ENCODE measurements at regions not wholly inside any gene's neighbourhood (a gene's known extent, or its start where the extent isn't known, plus 50 kb on each side); places are given as distances from the start of the nearest gene placed in this dataset.

GRCh38 chr2:163987175-163987940 is 251.6 kb upstream of the FIGN start:
- H3K27ac ChIP-seq (ENCODE audit: control insufficient read depth, insufficient read depth, low read length): no peak overlapping the region
- H3K9me3 ChIP-seq (ENCODE audit: control insufficient read depth, low read depth, low read length): no peaks in the 10 kb centered on the region
- H3K4me1 ChIP-seq (ENCODE audit: control insufficient read depth, extremely low read depth, insufficient read depth, low read length): no peaks in the 10 kb centered on the region
- FAIRE-seq: no peak
- no peak for DNase-seq (ENCODE audit: low read depth, low spot score)
- no peak overlapping the region for H2AFZ ChIP-seq (ENCODE audit: control insufficient read depth, low read length)
- dilution Hi-C loops (cut with MboI; ENCODE audit: extremely low pct_ligation_motif_present, low sequenced_read_pairs): no loop called here
- TF ChIP-seq, protein P1, sequence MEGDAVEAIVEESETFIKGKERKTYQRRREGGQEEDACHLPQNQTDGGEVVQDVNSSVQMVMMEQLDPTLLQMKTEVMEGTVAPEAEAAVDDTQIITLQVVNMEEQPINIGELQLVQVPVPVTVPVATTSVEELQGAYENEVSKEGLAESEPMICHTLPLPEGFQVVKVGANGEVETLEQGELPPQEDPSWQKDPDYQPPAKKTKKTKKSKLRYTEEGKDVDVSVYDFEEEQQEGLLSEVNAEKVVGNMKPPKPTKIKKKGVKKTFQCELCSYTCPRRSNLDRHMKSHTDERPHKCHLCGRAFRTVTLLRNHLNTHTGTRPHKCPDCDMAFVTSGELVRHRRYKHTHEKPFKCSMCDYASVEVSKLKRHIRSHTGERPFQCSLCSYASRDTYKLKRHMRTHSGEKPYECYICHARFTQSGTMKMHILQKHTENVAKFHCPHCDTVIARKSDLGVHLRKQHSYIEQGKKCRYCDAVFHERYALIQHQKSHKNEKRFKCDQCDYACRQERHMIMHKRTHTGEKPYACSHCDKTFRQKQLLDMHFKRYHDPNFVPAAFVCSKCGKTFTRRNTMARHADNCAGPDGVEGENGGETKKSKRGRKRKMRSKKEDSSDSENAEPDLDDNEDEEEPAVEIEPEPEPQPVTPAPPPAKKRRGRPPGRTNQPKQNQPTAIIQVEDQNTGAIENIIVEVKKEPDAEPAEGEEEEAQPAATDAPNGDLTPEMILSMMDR (optimal IDR thresholded peaks at IDR 0.05 in 1 of 3, IDR thresholded peaks at IDR 0.05 in 1 of 3, conservative IDR thresholded peaks at IDR 0.05 in 1 of 3; ENCODE audit: extremely low read depth in 1 of 3, insufficient read depth in 2 of 3, low read length in 3 of 3): no peak
- no peak for TF ChIP-seq EZH2 (IDR thresholded peaks at IDR 0.05; ENCODE audit: low read length)
- H3K4me3 ChIP-seq (ENCODE audit: control insufficient read depth in 2 of 3, extremely low read depth in 1 of 3, insufficient read depth in 2 of 3, low read depth in 1 of 3, low read length in 3 of 3): no peak overlapping the region
- H3K36me3 ChIP-seq (ENCODE audit: control insufficient read depth in 2 of 2, extremely low read depth in 1 of 2, insufficient read depth in 2 of 2, low read length in 2 of 2): no peaks in the 10 kb centered on the region
- H3K79me2 ChIP-seq (ENCODE audit: control insufficient read depth, insufficient read depth, low read length): no peaks in the 10 kb centered on the region
- H3K4me2 ChIP-seq (ENCODE audit: control insufficient read depth, extremely low read depth, insufficient read depth, low read depth, low read length): no peak overlapping the region
- H3K27me3 ChIP-seq (ENCODE audit: control insufficient read depth, extremely low read depth, insufficient read depth, low read length): no peaks in the 10 kb centered on the region
- H3K9ac ChIP-seq (ENCODE audit: control insufficient read depth, extremely low read depth, insufficient read depth, low read length): no peak overlapping the region
- H4K20me1 ChIP-seq (ENCODE audit: control insufficient read depth, extremely low read depth, insufficient read depth, low read length): no peaks in the 10 kb centered on the region
- no peaks in the 10 kb centered on the region for H3K9me1 ChIP-seq (ENCODE audit: control insufficient read depth, extremely low read depth, insufficient read depth, low read length)

DNA sequence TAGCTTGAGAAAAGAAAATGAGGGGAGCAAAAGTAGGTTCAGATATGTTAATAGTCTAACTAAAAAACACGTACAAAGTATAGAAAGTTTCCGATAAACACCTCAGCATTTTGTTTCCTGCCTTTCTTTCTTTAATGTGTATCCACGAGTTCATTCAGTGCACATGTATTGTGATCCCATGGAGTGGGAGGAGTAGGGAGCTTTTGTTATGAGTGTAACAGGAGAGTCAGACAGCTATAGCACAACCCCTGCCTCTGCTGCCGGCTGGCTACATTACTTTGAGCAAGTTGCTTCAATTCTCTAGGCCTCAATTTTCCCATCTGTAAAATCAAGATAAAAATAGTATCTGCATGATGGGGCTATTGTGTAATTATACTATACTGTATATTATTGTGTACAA is 249.2 kb upstream of the FIGN start:
- no peak overlapping the region for H3K27ac ChIP-seq (ENCODE audit: control insufficient read depth, insufficient read depth, low read length)
- H3K9ac ChIP-seq (ENCODE audit: control insufficient read depth, extremely low read depth, insufficient read depth, low read length): no peak overlapping the region
- H3K79me2 ChIP-seq (ENCODE audit: control insufficient read depth, insufficient read depth, low read length): no peaks in the 10 kb centered on the region
- no peaks in the 10 kb centered on the region for H3K9me1 ChIP-seq (ENCODE audit: control insufficient read depth, extremely low read depth, insufficient read depth, low read length)
- no peak overlapping the region for H3K4me2 ChIP-seq (ENCODE audit: control insufficient read depth, extremely low read depth, insufficient read depth, low read depth, low read length)
- H3K4me3 ChIP-seq (ENCODE audit: control insufficient read depth in 2 of 3, extremely low read depth in 1 of 3, insufficient read depth in 2 of 3, low read depth in 1 of 3, low read length in 3 of 3): no peak overlapping the region
- H4K20me1 ChIP-seq (ENCODE audit: control insufficient read depth, extremely low read depth, insufficient read depth, low read length): no peaks in the 10 kb centered on the region
- TF ChIP-seq, protein P1 (optimal IDR thresholded peaks at IDR 0.05 in 1 of 3, IDR thresholded peaks at IDR 0.05 in 1 of 3, conservative IDR thresholded peaks at IDR 0.05 in 1 of 3; ENCODE audit: extremely low read depth in 1 of 3, insufficient read depth in 2 of 3, low read length in 3 of 3): no peak
- no peak for TF ChIP-seq EZH2 (IDR thresholded peaks at IDR 0.05; ENCODE audit: low read length)
- no peaks in the 10 kb centered on the region for H3K27me3 ChIP-seq (ENCODE audit: control insufficient read depth, extremely low read depth, insufficient read depth, low read length)
- DNase-seq (ENCODE audit: low read depth, low spot score) (no peak), FAIRE-seq (no peak)
- H3K4me1 ChIP-seq (ENCODE audit: control insufficient read depth, extremely low read depth, insufficient read depth, low read length): no peaks in the 10 kb centered on the region
- H2AFZ ChIP-seq (ENCODE audit: control insufficient read depth, low read length): no peak overlapping the region
- H3K9me3 ChIP-seq (ENCODE audit: control insufficient read depth, low read depth, low read length): no peaks in the 10 kb centered on the region
- no peaks in the 10 kb centered on the region for H3K36me3 ChIP-seq (ENCODE audit: control insufficient read depth in 2 of 2, extremely low read depth in 1 of 2, insufficient read depth in 2 of 2, low read length in 2 of 2)
- dilution Hi-C loops (cut with MboI; ENCODE audit: extremely low pct_ligation_motif_present, low sequenced_read_pairs): no loop called here
